H9 (cell line): ENCODE measurements at regions not wholly inside any gene's neighbourhood (a gene's known extent, or its start where the extent isn't known, plus 50 kb on each side); places are given as distances from the start of the nearest gene placed in this dataset.

Source experiments
- DNase-seq: peaks from one replicate; pipeline ENCODE4 v3.0.0-alpha.2; 2017
- H2AFZ ChIP-seq: one replicate; pipeline ENCODE4 v1.6.1; 2013; ENCODE audit warnings: mild to moderate bottlenecking, low read length, control low read depth, moderate library complexity
- H2AK5ac ChIP-seq: 2 replicates; pipeline ENCODE4 v1.6.1; 2013; ENCODE audit warnings: low read length, control low read depth, mixed read lengths; ENCODE audit not compliant: insufficient read length
- H2BK120ac ChIP-seq: one replicate; pipeline ENCODE4 v1.6.1; 2013; ENCODE audit warnings: low read depth, mild to moderate bottlenecking, low read length, control low read depth, inconsistent platforms; ENCODE audit not compliant: poor library complexity, severe bottlenecking
- H2BK12ac ChIP-seq: 2 replicates; pipeline ENCODE4 v1.6.1; 2013; ENCODE audit warnings: low read length, control low read depth, mixed read lengths, low read depth; ENCODE audit not compliant: insufficient read length
- H2BK15ac ChIP-seq: 2 replicates; pipeline ENCODE4 v1.6.1; 2013; ENCODE audit warnings: low read depth, low read length, control low read depth
- H2BK20ac ChIP-seq: one replicate; pipeline ENCODE4 v1.6.1; 2013; ENCODE audit warnings: low read depth, mild to moderate bottlenecking, low read length, control low read depth, inconsistent platforms; ENCODE audit not compliant: poor library complexity, severe bottlenecking
- H2BK5ac ChIP-seq: 2 replicates; pipeline ENCODE4 v1.6.1; 2013; ENCODE audit warnings: low read length, control low read depth, mixed read lengths; ENCODE audit not compliant: insufficient read length
- H3K14ac ChIP-seq: 2 replicates; pipeline ENCODE4 v1.6.1; 2013; ENCODE audit warnings: low read length, control low read depth; ENCODE audit not compliant: insufficient read depth
- H3K18ac ChIP-seq: 2 replicates; pipeline ENCODE4 v1.6.1; 2013; ENCODE audit warnings: low read depth, mild to moderate bottlenecking, mixed read lengths, low read length, control low read depth; ENCODE audit not compliant: insufficient read length
- H3K23ac ChIP-seq: 2 replicates; pipeline ENCODE4 v1.6.1; 2013; ENCODE audit warnings: low read length, control low read depth, mixed read lengths, low read depth; ENCODE audit not compliant: insufficient read length
- H3K23me2 ChIP-seq: 2 replicates; pipeline ENCODE4 v1.6.1; 2013; ENCODE audit warnings: low read depth, mild to moderate bottlenecking, mixed read lengths, low read length, control low read depth; ENCODE audit not compliant: insufficient read length, poor library complexity, severe bottlenecking
- H3K27ac ChIP-seq: 2 replicates; pipeline ENCODE4 v1.5.1; 2013; ENCODE audit warnings: low read length, control low read depth, mixed read lengths, low read depth; ENCODE audit not compliant: insufficient read length
- H3K27me3 ChIP-seq: 2 replicates; pipeline ENCODE4 v1.6.1; 2013; ENCODE audit warnings: low read length, control low read depth, inconsistent platforms; ENCODE audit not compliant: insufficient read depth
- H3K4ac ChIP-seq: 2 replicates; pipeline ENCODE4 v1.6.1; 2013; ENCODE audit warnings: low read depth, mild to moderate bottlenecking, control low read depth, inconsistent platforms, low read length, moderate library complexity
- H3K4me1 ChIP-seq: 2 replicates; pipeline ENCODE4 v1.6.1; 2013; ENCODE audit warnings: low read length, control low read depth, inconsistent platforms; ENCODE audit not compliant: insufficient read depth
- H3K4me2 ChIP-seq: 2 replicates; pipeline ENCODE4 v1.6.1; 2013; ENCODE audit warnings: low read length, control low read depth, mixed read lengths; ENCODE audit not compliant: insufficient read length, insufficient read depth
- H3K56ac ChIP-seq: 2 replicates; pipeline ENCODE4 v1.6.1; 2013; ENCODE audit warnings: low read depth, mild to moderate bottlenecking, mixed read lengths, low read length, control low read depth; ENCODE audit not compliant: insufficient read length
- H3K79me1 ChIP-seq: 2 replicates; pipeline ENCODE4 v1.6.1; 2013; ENCODE audit warnings: low read depth, mild to moderate bottlenecking, moderate library complexity, low read length, control low read depth, inconsistent platforms; ENCODE audit not compliant: insufficient read depth, poor library complexity, severe bottlenecking
- H3K79me2 ChIP-seq: 2 replicates; pipeline ENCODE4 v1.6.1; 2013; ENCODE audit warnings: low read length, control low read depth, inconsistent platforms; ENCODE audit not compliant: insufficient read depth
- H3K9ac ChIP-seq: 2 replicates; pipeline ENCODE4 v1.6.1; 2013; ENCODE audit warnings: low read length, control low read depth, mixed read lengths; ENCODE audit not compliant: insufficient read length; ENCODE audit errors: extremely low read depth
- H3K9me3 ChIP-seq: one replicate; pipeline ENCODE4 v1.6.1; 2013; ENCODE audit warnings: low read depth, low read length, inconsistent platforms; ENCODE audit not compliant: control insufficient read depth
- H3T11ph ChIP-seq: one replicate; pipeline ENCODE4 v1.6.1; 2013; ENCODE audit warnings: mild to moderate bottlenecking, low read length, control low read depth, inconsistent platforms
- H4K20me1 ChIP-seq: one replicate; pipeline ENCODE4 v1.6.1; 2013; ENCODE audit not compliant: control insufficient read depth, insufficient read length, insufficient read depth
- H4K5ac ChIP-seq: 2 replicates; pipeline ENCODE4 v1.6.1; 2013; ENCODE audit warnings: low read depth, mild to moderate bottlenecking, mixed read lengths, low read length, control low read depth; ENCODE audit not compliant: insufficient read length
- H4K8ac ChIP-seq: replicated peaks from 2 replicates; pipeline ENCODE4 v1.6.1; 2013; ENCODE audit warnings: low read length, control low read depth, mixed read lengths, low read depth; ENCODE audit not compliant: insufficient read length
- H4K91ac ChIP-seq: 2 replicates; pipeline ENCODE4 v1.6.1; 2013; ENCODE audit warnings: low read depth, mild to moderate bottlenecking, moderate library complexity, mixed read lengths, low read length, control low read depth; ENCODE audit not compliant: insufficient read length
- H3K27ac Mint-ChIP-seq, 3 experiments: 2 replicates in 2 of 3; 3 replicates in 1 of 3; pipeline ENCODE4 v1.8.0; 2020 to 2021; ENCODE audit warnings: mixed read lengths in 3 of 3, mild to moderate bottlenecking in 1 of 3, moderate library complexity in 1 of 3
- H3K27me3 Mint-ChIP-seq: 2 replicates; pipeline ENCODE4 v1.8.0; 2021; ENCODE audit warnings: low read depth, mild to moderate bottlenecking, moderate library complexity, mixed read lengths
- H3K36me3 Mint-ChIP-seq, 3 experiments: 2 replicates in 2 of 3; 3 replicates in 1 of 3; pipeline ENCODE4 v1.8.0; 2020 to 2021; ENCODE audit warnings: low read depth in 3 of 3, mixed read lengths in 3 of 3; ENCODE audit not compliant: insufficient read depth in 1 of 3
- H3K4me1 Mint-ChIP-seq, 2 experiments: 2 replicates each; pipeline ENCODE4 v1.8.0; 2020; ENCODE audit warnings: mixed read lengths in 2 of 2
- H3K4me3 Mint-ChIP-seq, 2 experiments: 2 replicates in 1 of 2; 3 replicates in 1 of 2; pipeline ENCODE4 v1.8.0; 2020 to 2021; ENCODE audit warnings: mild to moderate bottlenecking in 2 of 2, mixed read lengths in 2 of 2, moderate library complexity in 1 of 2
- H3K9me3 Mint-ChIP-seq, 2 experiments: 2 replicates in 1 of 2; 3 replicates in 1 of 2; pipeline ENCODE4 v1.8.0; 2020; ENCODE audit warnings: mild to moderate bottlenecking in 2 of 2, mixed read lengths in 2 of 2, moderate library complexity in 1 of 2
- CTCF ChIP-seq: fragments of 200-600 bp; sonication (generic); conservative IDR thresholded peaks from 3 replicates; pipeline ENCODE4 v1.8.0; 2021; ENCODE audit warnings: antibody characterized with exemption, mild to moderate bottlenecking
- WGBS: extraction: QIAGEN DNeasy Blood & Tissue Kit; methylation state at CpG from one replicate; pipeline ENCODE4 v1.1.7; 2013; ENCODE audit warnings: missing lambda C conversion rate, low lambda C conversion rate, mixed read lengths; ENCODE audit not compliant: insufficient read length; ENCODE audit errors: extremely low coverage; 5-methylcytosine and 5-hydroxymethylcytosine counted together

- no peak overlapping the region for H3K27ac Mint-ChIP-seq
Measured at GRCh38 chr2:198438331-198438730, 633.9 kb downstream of the PLCL1 start.

More at GRCh38 chr2:198438331-198438730, 633.9 kb downstream of the PLCL1 start:
- Histone ChIP-seq H2AFZ (no peak overlapping the region), H2BK120ac (no peak overlapping the region), H4K91ac (no peak overlapping the region), H3K4me2 (no peak overlapping the region), H2BK15ac (no peak overlapping the region), H3K9me3 (no peaks in the 10 kb centered on the region), H2BK5ac (no peak overlapping the region), H3K56ac (no peak overlapping the region), H2BK20ac (no peak overlapping the region), H4K8ac (no peak overlapping the region), H2AK5ac (no peak overlapping the region), H2BK12ac (no peak overlapping the region), H3K23me2 (no peaks in the 10 kb centered on the region), H3K14ac (no peak overlapping the region), H4K20me1 (no peaks in the 10 kb centered on the region), H3T11ph (no peak overlapping the region), H3K9ac (no peak overlapping the region), H3K23ac (no peak overlapping the region), H3K79me1 (no peaks in the 10 kb centered on the region), H3K79me2 (no peaks in the 10 kb centered on the region), H3K27me3 (no peaks in the 10 kb centered on the region), H3K27ac (no peak overlapping the region), H4K5ac (no peak overlapping the region), H3K4me1 (no peaks in the 10 kb centered on the region), H3K18ac (no peak overlapping the region), H3K4ac (no peak overlapping the region)
- peaks cover 9 to 12% of the 10 kb centered on the region in 2 experiments for H3K4me1 Mint-ChIP-seq
- no peaks in the 10 kb centered on the region for H3K36me3 Mint-ChIP-seq
- no peaks in the 10 kb centered on the region for H3K27me3 Mint-ChIP-seq
- no CpG with 5 or more reads among the region's 1 CpG for WGBS
- DNase-seq, result no peak
- H3K9me3 Mint-ChIP-seq, result no peaks in the 10 kb centered on the region
- H3K4me3 Mint-ChIP-seq, result no peak overlapping the region
- TF ChIP-seq CTCF, result no peak
